Stimulated activated CD4-positive, alpha-beta T cell treated with anti-CD3 and anti-CD28 coated beads, TNF-alpha, amount 100 ng/mL, for 24 hours (primary cell): ENCODE measurements at regions not wholly inside any gene's neighbourhood (a gene's known extent, or its start where the extent isn't known, plus 50 kb on each side); places are given as distances from the start of the nearest gene placed in this dataset.

Experiments used
- DNase-seq, 3 experiments: peaks; one replicate each; pipeline ENCODE4 v3.0.0-alpha.2; 2020; ENCODE audit warnings: low read depth in 3 of 3

DNA sequence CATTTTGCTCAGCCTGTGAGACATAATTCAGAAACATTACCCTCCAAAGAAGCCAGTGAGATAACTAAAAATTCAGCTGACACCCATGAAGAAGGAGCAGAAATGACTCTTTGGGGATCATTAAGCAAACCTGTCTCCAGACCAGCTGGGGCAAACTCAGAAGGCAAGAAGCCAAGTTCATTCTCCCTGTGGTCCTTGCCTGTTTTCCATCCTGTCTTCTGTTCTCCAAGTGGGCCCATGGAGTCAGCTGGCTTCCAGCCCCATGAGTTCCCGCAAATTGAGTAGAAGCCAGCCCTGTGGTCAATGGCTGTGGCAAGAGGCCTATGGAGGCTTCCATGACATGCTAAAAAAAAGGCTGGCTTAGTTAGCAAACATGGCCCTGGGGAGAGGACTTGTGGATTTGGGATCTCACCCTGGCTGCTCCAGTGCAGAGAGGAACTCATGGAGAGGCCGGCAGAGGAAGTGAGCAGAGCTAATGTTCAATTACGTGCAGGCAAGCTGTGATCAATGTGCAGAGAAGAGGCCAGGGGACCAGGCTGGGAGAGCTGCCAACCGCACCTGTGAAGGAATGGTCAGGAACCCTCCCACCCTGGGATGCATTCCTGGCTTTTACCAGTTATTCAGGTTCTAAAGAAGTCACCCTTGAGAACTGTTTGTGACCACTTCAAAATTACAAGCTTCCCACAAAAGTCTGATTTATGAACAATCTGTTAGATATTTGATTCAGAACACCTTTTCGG lies 229.1 kb downstream of the TSHZ3 start:
- DNase-seq = no peak

DNA sequence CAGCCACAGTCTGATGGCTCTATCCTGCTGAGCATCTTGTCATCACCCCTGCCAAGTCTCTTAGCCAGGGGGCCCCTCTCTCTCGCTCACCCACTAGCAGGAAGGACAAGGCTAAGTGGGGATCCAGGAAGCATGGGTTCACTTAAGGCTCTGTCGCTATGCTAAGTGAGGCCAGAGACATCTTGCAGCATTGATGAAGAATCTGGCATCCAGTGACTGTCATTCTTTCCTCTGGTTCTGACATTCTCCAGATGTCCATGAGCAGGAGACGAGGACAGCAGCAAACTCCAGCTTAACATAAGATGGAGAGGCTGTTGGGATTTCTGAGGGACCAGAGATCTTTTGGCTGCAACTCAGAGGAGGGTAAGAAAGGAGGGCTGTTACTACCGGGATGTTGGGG lies 230.2 kb downstream of the TSHZ3 start:
- no peak for DNase-seq

DNA sequence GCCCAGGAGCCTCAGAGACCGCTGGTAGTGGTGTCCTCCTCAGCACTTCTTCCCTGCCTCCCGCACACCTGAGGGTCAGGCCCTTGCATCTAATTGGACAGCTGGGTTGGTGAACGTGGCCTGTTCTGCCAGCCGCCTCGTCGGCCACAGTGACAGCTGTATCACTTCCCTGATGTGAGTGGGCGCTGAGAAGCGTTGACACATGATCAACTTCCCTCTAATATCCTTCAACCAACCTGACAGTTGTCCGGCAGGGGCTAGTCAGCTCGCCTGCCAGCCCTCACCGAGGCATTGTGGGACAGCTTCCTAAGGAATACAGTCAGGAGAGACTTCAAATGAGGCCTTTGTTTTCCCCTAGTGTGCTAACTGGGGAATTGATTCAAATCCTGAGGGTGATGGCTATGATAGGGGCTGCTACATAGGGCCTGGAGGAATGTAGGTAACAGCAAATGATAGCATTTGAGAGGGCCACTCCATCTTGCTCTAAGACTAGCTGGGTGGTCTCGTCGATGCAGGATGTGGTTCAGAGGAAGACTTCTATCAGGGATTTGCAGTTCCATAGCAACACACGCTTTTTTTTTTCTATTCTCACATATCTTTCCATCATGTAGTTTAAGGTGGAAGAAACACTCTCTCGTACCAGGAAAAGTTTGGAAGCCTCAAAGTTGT lies 230.8 kb downstream of the TSHZ3 start:
- no peak for DNase-seq

GRCh38 chr19:31114585-31114984 lies 234.7 kb downstream of the TSHZ3 start:
- DNase-seq = no peak

- no peak for DNase-seq
Measured at GRCh38 chr19:31113293-31113692, 235.9 kb downstream of the TSHZ3 start.

GRCh38 chr19:31112158-31112557 lies 237.1 kb downstream of the TSHZ3 start:
- no peak for DNase-seq

DNA sequence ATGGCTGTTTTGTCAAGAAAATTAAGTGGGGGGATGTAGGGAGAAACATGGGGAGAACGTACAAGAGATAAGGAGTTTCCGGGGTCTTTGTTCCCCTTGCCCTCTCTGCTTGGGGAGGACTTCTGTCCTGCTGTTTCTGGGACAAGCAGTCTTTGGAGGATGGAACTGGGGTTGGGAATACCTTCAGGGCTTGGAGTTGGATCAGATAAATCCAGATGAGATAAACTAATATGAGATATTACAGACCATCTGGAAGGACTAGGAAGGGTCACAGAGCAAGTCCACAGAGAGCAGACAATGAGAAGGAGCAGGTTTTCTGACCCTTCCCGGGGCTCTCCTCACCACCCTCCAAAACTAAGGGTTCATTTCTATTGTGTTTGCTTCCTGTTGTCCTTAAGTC lies 237.5 kb downstream of the TSHZ3 start:
- DNase-seq = no peak

DNA sequence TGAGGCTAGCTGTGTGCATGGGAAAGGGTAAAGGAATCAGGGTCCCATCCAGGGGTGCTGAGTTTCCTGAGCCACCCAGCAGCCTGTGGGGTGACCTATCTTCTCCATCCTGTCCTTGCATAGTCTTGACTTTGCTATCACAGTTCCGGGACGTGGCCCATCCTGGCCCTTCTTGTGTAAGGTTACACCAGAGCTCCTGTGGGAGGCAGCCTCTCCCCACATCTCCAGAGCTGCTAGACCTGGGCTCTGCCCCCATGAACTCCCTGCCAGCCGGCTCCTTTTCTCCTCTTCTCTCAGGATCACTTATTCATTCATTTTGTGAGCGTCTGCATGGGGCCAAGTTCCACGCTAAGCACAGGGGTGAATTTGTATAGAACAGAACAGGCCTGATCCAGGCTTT lies 238.9 kb downstream of the TSHZ3 start:
- peak in 1 of 3 experiments; percentile 2 for DNase-seq

DNA sequence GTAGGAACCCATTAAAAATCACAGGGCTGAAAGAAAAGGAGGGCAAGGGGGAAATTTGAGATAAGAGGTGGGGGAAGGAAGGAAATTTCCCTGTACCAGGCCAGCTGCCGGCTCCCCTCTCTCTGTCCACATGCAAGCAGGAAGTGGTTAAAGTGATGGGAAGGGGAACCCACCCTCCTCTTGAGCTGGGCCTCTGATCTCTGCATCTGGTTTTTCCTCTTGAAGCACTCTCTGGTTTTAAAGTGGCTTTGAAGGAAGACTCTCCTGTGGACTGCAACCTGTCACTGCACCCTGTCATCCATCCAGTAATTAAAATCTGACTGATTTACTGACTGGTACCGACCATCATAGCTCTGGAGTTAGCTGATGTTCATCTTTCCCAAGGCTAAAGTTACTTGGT lies 239.6 kb downstream of the TSHZ3 start:
- DNase-seq = no peak

DNA sequence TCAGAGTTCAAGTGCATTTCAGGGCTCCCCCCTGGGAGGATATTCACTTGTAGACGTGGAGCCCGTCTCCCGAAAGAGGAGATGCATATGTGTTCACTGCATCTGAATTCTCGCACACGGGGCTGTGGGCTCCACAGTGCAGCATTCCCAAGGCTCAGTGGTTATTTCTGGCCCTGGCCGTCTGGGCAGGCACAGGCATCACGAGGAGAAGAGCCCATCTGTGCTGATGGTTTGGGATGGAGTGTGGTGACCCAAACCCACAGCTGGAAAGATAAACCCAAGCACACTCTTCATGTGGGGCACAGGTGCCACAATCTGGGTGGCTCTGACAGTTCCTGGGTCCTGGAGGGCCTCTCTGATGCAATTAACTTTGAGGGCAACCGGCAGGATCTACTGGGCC lies 242.1 kb downstream of the TSHZ3 start:
- DNase-seq = no peak

DNA sequence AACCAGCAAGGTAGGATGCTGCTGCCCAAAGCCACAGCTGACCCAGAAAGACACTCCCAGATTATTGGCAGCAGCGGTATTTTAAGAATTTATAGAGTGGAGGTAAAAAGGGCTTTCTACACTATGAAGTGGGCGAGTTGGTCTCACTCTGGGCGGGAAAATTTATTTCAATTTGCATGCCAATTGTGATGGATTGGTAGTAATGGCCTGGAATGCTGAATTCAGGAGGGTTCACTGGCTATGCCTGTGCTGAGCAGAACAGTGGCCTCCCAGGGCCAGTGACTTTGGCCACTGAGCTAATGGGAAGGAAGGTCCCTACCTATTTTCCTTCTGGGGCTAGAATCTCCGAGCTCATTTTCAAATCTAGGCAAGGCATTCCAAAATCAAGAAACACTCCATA lies 243.5 kb downstream of the TSHZ3 start:
- no peak for DNase-seq

DNA sequence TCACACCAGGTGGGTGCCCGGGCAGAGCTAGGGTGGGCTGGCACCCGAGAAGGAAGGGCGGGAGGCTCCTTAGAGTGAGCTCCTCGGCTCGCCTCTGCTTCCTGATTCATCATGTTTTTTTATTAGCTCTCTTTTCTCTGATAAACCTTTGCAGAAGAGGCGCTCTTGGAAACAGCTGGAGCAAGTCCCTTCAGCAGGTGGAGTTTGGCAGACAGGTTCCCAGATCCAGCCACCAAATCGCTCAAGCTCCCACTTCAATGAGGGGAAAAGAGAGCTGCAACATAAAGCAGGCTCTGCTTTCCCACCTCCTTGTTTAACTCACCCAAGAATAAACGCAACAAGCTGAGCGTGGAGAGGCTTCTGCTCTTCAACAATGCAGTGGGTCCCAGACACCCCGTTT lies 244.8 kb downstream of the TSHZ3 start:
- DNase-seq = no peak

DNA sequence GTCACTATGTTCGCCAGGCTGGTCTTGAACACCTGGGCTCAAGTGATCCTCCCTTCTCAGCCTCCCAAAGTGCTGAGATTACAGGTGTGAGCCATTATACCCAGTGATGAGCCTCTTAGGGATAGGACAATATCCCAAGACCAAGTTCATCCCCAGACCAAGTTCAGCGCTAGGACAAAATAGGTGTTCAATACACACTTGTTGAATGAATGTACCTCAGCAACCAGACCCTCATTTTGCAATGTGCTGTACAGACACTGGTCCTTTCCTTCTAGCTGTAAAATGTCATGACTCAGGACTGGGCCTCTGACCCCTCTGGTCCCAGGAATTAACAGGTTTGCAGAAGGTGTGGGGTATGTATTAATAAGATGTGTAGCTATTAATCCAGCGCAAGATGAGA lies 246.0 kb downstream of the TSHZ3 start:
- DNase-seq = no peak

DNA sequence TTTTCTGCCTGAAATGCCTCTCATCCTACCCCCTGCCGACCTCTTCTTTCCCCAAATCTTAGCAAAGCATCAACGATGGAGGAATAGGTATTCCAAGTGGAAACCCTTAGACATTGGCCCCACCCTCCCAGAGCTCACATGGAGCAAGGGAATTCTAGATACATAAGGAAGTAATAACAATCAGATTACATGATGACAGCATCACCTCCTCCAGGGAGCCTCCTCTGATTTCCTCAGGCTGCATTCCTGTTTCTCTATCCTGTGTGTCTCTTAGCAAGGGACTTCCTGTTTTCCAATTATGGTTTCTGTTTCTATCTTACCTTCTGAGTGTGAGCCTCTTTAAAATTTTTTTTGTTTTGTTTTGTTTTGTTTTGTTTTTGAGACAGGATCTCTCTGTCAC lies 246.6 kb downstream of the TSHZ3 start:
- DNase-seq = no peak

DNA sequence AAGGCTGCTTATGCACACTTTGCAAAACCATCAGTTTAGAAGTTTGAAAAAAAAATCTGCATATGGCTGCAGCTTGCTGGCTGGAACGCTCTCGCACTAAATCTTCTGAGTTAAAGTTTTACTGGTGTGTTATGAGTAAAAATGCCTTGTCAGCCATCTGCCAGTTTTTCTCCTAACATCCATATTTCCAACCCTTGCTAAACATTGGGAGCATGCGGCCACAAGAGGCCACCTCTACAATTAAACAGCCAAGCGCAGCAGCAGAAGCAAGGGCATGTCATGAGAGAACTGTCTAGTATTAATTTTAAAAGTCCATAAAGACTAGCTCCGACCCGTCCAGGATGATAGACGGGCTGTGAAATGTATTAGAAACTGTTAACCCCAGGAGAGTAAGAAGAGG lies 248.3 kb downstream of the TSHZ3 start:
- DNase-seq = no peak

GRCh38 chr19:31100206-31100590 lies 249.0 kb downstream of the TSHZ3 start:
- DNase-seq = no peak

DNA sequence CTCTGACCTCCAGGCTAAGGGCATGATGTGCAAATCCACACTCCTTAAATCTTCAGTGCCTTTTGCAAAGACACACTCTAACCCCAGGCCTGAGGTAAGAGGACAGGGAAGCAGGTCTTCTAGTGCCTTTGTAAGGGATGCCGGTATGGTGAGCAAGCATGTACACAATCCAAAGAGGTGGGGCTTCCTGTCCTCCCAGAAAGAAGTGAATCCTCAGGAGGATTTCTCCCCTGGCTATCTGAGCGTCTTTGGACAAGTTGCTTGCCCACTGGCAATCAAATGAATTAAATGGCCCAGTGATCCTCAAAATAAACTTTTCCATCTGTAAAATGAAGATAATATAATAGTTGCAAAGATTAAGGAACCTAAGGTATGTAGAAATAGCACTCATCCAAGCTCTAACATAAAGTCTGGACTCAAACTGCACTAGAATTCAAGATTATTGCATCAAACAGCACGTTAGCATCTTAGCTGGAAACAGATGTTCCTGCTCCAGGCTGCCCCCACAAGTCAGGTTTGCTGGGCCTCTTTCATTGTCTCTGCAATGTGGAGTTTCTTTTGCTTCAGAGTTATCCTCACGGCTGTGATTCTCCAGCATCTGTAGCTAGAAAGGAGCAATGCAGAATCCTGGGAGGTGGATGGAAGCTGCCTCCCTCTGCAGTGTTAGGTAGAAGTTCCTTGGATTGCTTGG lies 249.6 kb downstream of the TSHZ3 start:
- no peak for DNase-seq

DNA sequence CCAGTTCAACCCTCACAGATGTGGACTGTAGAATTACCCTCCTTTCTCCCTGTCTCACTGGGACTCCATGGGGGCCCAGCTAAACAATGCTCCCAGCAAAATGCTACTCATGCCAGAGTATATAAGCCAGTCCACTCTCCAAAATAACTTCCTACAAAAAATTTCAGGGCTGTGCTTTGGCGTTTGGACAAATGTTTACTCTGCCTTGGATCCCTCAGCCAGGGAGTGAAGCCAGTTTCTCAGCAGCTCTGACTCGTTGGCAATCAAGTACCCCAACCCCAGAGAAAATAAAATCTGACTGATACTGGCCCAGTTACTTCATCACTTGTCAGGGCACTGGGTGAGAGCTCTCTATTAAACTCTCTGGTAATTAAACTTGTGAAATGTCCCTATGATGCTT lies 250.4 kb downstream of the TSHZ3 start:
- no peak for DNase-seq

GRCh38 chr19:31096935-31097545 lies 252.2 kb downstream of the TSHZ3 start:
- DNase-seq = no peak

- no peak for DNase-seq
Measured at GRCh38 chr19:31096062-31096830, 253.0 kb downstream of the TSHZ3 start.

DNA sequence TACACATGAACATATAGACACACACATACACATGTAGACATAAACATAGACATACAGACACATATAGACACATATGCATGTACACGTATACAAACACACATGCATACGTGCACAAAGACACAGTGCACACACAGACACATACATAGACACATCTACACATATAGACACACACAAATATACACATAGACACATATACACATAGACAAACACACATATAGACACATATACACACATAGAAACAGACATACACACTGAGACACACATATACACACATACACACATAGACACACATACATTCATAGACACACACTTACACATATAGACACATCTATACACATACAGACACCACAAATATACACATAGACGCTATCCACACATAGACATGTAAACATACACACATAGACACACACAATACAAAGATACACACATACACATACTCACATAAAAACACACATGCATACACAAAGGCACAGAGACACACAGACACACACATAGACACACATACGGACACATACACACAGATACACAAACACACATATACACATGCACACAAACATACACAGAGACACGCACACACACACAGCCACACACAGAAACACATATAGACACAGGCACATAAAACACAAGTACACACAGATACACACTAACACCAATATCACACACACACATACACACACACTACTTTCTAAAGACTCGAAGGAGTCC lies 254.0 kb downstream of the TSHZ3 start:
- DNase-seq = no peak
